ENCODE measurements at regions not wholly inside any gene's neighbourhood (a gene's known extent, or its start where the extent isn't known, plus 50 kb on each side); places are given as distances from the start of the nearest gene placed in this dataset.

GRCh38 chr2:158918452-158918851, 50.0 kb upstream of the TANC1 start:
- intact Hi-C loops (cut with micrococcal nuclease): no loop called here
- Histone ChIP-seq H3K79me2 (ENCODE audit: control insufficient read depth, insufficient read depth, low read length) (no peaks in the 10 kb centered on the region), H3K36me3 (replicated peaks in 1 of 2; ENCODE audit: control extremely low read depth in 1 of 2, control insufficient read depth in 1 of 2, extremely low read depth in 1 of 2, insufficient read depth in 2 of 2, low read length in 1 of 2) (no peaks in the 10 kb centered on the region), H3K4me3 (ENCODE audit: control extremely low read depth in 1 of 5, extremely low read depth in 1 of 5, insufficient read depth in 1 of 5, low read depth in 2 of 5, low read length in 4 of 5) (no peak overlapping the region), H3K4me2 (replicated peaks; ENCODE audit: low read depth, low read length, poor library complexity, severe bottlenecking) (no peak overlapping the region), H2AFZ (ENCODE audit: insufficient read depth, low read depth, low read length, poor library complexity, severe bottlenecking) (no peak overlapping the region), H3K27ac (ENCODE audit: low read length in 2 of 2) (no peak overlapping the region), H4K20me1 (ENCODE audit: control insufficient read depth, insufficient read depth, low read length, poor library complexity, severe bottlenecking) (no peaks in the 10 kb centered on the region), H3K9ac (ENCODE audit: low read length) (no peak overlapping the region), H3K4me1 (ENCODE audit: control insufficient read depth in 2 of 2, insufficient read depth in 2 of 2, low read length in 2 of 2) (no peaks in the 10 kb centered on the region), H3K27me3 (replicated peaks in 1 of 4; ENCODE audit: control extremely low read depth in 1 of 4, control insufficient read depth in 3 of 4, insufficient read depth in 4 of 4, low read length in 3 of 4) (peaks cover 0 to 7% (median 0%) of the 10 kb centered on the region in 4 experiments), H3K9me3 (ENCODE audit: control extremely low read depth in 1 of 3, control insufficient read depth in 2 of 3, insufficient read depth in 1 of 3, low read length in 2 of 3) (no peaks in the 10 kb centered on the region)
- no peak overlapping the region for H3K27ac Mint-ChIP-seq
- CTCF ChIA-PET: interaction anchor here (0.6 to 1.2 kb wide), 2 partner anchors 20 to 201 kb away, joined by 3 read pairs; no protein-coding TSS in a partner anchor
- no peaks in the 10 kb centered on the region for H3K27me3 Mint-ChIP-seq
- H3K4me1 Mint-ChIP-seq: no peaks in the 10 kb centered on the region
- POLR2A ChIA-PET: no interaction called here
- ATAC-seq (ENCODE audit: low read depth): no peak
- TF ChIP-seq, protein P1, sequence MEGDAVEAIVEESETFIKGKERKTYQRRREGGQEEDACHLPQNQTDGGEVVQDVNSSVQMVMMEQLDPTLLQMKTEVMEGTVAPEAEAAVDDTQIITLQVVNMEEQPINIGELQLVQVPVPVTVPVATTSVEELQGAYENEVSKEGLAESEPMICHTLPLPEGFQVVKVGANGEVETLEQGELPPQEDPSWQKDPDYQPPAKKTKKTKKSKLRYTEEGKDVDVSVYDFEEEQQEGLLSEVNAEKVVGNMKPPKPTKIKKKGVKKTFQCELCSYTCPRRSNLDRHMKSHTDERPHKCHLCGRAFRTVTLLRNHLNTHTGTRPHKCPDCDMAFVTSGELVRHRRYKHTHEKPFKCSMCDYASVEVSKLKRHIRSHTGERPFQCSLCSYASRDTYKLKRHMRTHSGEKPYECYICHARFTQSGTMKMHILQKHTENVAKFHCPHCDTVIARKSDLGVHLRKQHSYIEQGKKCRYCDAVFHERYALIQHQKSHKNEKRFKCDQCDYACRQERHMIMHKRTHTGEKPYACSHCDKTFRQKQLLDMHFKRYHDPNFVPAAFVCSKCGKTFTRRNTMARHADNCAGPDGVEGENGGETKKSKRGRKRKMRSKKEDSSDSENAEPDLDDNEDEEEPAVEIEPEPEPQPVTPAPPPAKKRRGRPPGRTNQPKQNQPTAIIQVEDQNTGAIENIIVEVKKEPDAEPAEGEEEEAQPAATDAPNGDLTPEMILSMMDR (IDR thresholded peaks at IDR 0.05): no peak
- no peak for TF ChIP-seq EZH2 (IDR thresholded peaks at IDR 0.05; ENCODE audit: borderline replicate concordance, insufficient read depth, low read depth, low read length, poor library complexity, severe bottlenecking)
- no peak for DNase-seq
- no peak overlapping the region for H3K4me3 Mint-ChIP-seq
- no peaks in the 10 kb centered on the region for H3K9me3 Mint-ChIP-seq (ENCODE audit: insufficient read depth)

All from B cell (primary cell).